Stimulated activated CD4-positive, alpha-beta T cell treated with anti-CD3 and anti-CD28 coated beads, TNF-alpha, amount 100 ng/mL, for 48 hours (primary cell): ENCODE measurements at regions not wholly inside any gene's neighbourhood (a gene's known extent, or its start where the extent isn't known, plus 50 kb on each side); places are given as distances from the start of the nearest gene placed in this dataset.
"Not testable (repeated sequence)": the region's sequence is repeated elsewhere in the genome, so short reads cannot be mapped to it uniquely, and the experiment has no call there.

Source experiments
- DNase-seq, 3 donors: peaks; one replicate each; pipeline ENCODE4 v3.0.0-alpha.2; 2020; ENCODE audit warnings: low read depth in 3 of 3

- DNase-seq = no peak
Measured at GRCh38 chr1:14345946-14346550, 252.4 kb upstream of the KAZN start.

GRCh38 chr1:14347186-14347585 is 251.3 kb upstream of the KAZN start:
- DNase-seq = no peak

GRCh38 chr1:14347776-14348175 is 250.7 kb upstream of the KAZN start:
- DNase-seq = no peak

- DNase-seq = no peak
Measured at GRCh38 chr1:14350197-14350596, 248.3 kb upstream of the KAZN start.

- DNase-seq = no peak
Measured at GRCh38 chr1:14352897-14353296, 245.6 kb upstream of the KAZN start.

GRCh38 chr1:14361005-14361404 is 237.5 kb upstream of the KAZN start:
- not testable (repeated sequence) for DNase-seq

GRCh38 chr1:14362331-14362730 is 236.2 kb upstream of the KAZN start:
- no peak for DNase-seq

- no peak for DNase-seq
Measured at GRCh38 chr1:14363036-14363590, 235.4 kb upstream of the KAZN start.

- DNase-seq = no peak
Measured at GRCh38 chr1:14363707-14364413, 234.6 kb upstream of the KAZN start.

GRCh38 chr1:14365301-14365988 is 233.0 kb upstream of the KAZN start:
- no peak for DNase-seq

- DNase-seq = no peak
Measured at GRCh38 chr1:14366091-14367018, 232.1 kb upstream of the KAZN start.

GRCh38 chr1:14367451-14367850 is 231.0 kb upstream of the KAZN start:
- no peak for DNase-seq

GRCh38 chr1:14369526-14370213 is 228.8 kb upstream of the KAZN start:
- DNase-seq = no peak

- no peak for DNase-seq
Measured at GRCh38 chr1:14371771-14372497, 226.6 kb upstream of the KAZN start.

- DNase-seq = no peak
Measured at GRCh38 chr1:14372526-14372925, 226.0 kb upstream of the KAZN start.

GRCh38 chr1:14373081-14373758 is 225.3 kb upstream of the KAZN start:
- DNase-seq = no peak

GRCh38 chr1:14375226-14375625 is 223.3 kb upstream of the KAZN start:
- DNase-seq = no peak

GRCh38 chr1:14377386-14377785 is 221.1 kb upstream of the KAZN start:
- no peak for DNase-seq

GRCh38 chr1:14380408-14380807 is 218.1 kb upstream of the KAZN start:
- no peak for DNase-seq

- no peak for DNase-seq
Measured at GRCh38 chr1:14390816-14391215, 207.7 kb upstream of the KAZN start.
